Lower lobe of right lung (tissue), 2 donors: ENCODE measurements at regions not wholly inside any gene's neighbourhood (a gene's known extent, or its start where the extent isn't known, plus 50 kb on each side); places are given as distances from the start of the nearest gene placed in this dataset.

Source experiments
- ATAC-seq, 2 donors: fragments of 200-7000 bp; cut with Tn5 transposase; one replicate each; pipeline ENCODE4 v1.9.1; 2020 to 2022; ENCODE audit warnings: mild to moderate bottlenecking in 2 of 2, moderate library complexity in 2 of 2
- DNase-seq: peaks from one replicate; pipeline ENCODE4 v3.0.0-alpha.2; 2020
- H3K27ac ChIP-seq: fragments of 200-600 bp; one replicate; pipeline ENCODE4 v1.8.0; 2022
- H3K27me3 ChIP-seq: fragments of 200-600 bp; one replicate; pipeline ENCODE4 v1.8.0; 2022; ENCODE audit warnings: low read depth
- H3K36me3 ChIP-seq: fragments of 200-600 bp; one replicate; pipeline ENCODE4 v1.8.0; 2022; ENCODE audit warnings: mild to moderate bottlenecking
- H3K4me1 ChIP-seq: fragments of 200-600 bp; one replicate; pipeline ENCODE4 v1.8.0; 2022
- H3K4me3 ChIP-seq: fragments of 200-600 bp; one replicate; pipeline ENCODE4 v1.8.0; 2022; ENCODE audit warnings: mild to moderate bottlenecking
- H3K9me3 ChIP-seq: fragments of 200-600 bp; one replicate; pipeline ENCODE4 v1.8.0; 2022
- CTCF ChIP-seq: fragments of 200-600 bp; IDR thresholded peaks from one replicate; pipeline ENCODE4 v1.8.0; 2022; ENCODE audit warnings: antibody characterized with exemption, mild to moderate bottlenecking
- intact Hi-C: fragments of 100-400 bp; cut with DNase I; formaldehyde crosslinking; loops from one replicate; pipeline ENCODE4 v1.11.0; 2022
- donor health status: DM: no; HTN: yes; CAD: no; lungs with severe emphysema.

- DNase-seq (no peak), ATAC-seq (no peak)
- Histone ChIP-seq H3K4me1 (no peaks in the 10 kb centered on the region), H3K9me3 (no peaks in the 10 kb centered on the region), H3K4me3 (no peak overlapping the region), H3K27ac (no peak overlapping the region), H3K27me3 (no peaks in the 10 kb centered on the region), H3K36me3 (no peaks in the 10 kb centered on the region)
- intact Hi-C loops = no loop called here
- no peak for TF ChIP-seq CTCF
These were observed 154.9 kb upstream of the KRR1 start for GRCh38 chr12:75666126-75666938.

- no peak for TF ChIP-seq CTCF
- intact Hi-C loops = no loop called here
- DNase-seq (no peak), ATAC-seq (no peak)
- no peak overlapping the region for H3K27ac ChIP-seq
- no peaks in the 10 kb centered on the region for H3K27me3 ChIP-seq
- no peaks in the 10 kb centered on the region for H3K36me3 ChIP-seq
- H3K4me1 ChIP-seq = no peaks in the 10 kb centered on the region
- no peak overlapping the region for H3K4me3 ChIP-seq
- no peaks in the 10 kb centered on the region for H3K9me3 ChIP-seq
These were observed 153.8 kb upstream of the KRR1 start for GRCh38 chr12:75665216-75665615.

GRCh38 chr12:75662511-75663159 lies 151.2 kb upstream of the KRR1 start:
- Histone ChIP-seq H3K9me3 (no peaks in the 10 kb centered on the region), H3K27ac (no peak overlapping the region), H3K36me3 (no peaks in the 10 kb centered on the region), H3K4me3 (no peak overlapping the region), H3K27me3 (no peaks in the 10 kb centered on the region), H3K4me1 (no peaks in the 10 kb centered on the region)
- ATAC-seq (no peak), DNase-seq (no peak)
- TF ChIP-seq CTCF = no peak
- intact Hi-C loops = no loop called here

GRCh38 chr12:75661908-75662307 lies 150.5 kb upstream of the KRR1 start:
- no peak for ATAC-seq
- DNase-seq = no peak
- H3K36me3 ChIP-seq = no peaks in the 10 kb centered on the region
- TF ChIP-seq CTCF = no peak
- no peak overlapping the region for H3K27ac ChIP-seq
- H3K4me3 ChIP-seq = no peak overlapping the region
- intact Hi-C loops = no loop called here
- H3K4me1 ChIP-seq = no peaks in the 10 kb centered on the region
- no peaks in the 10 kb centered on the region for H3K9me3 ChIP-seq
- no peaks in the 10 kb centered on the region for H3K27me3 ChIP-seq

GRCh38 chr12:75660805-75661404 lies 149.5 kb upstream of the KRR1 start:
- H3K9me3 ChIP-seq = no peaks in the 10 kb centered on the region
- ATAC-seq (no peak), DNase-seq (no peak)
- no peak for TF ChIP-seq CTCF
- intact Hi-C loops = no loop called here
- H3K4me3 ChIP-seq = no peak overlapping the region
- no peaks in the 10 kb centered on the region for H3K27me3 ChIP-seq
- no peaks in the 10 kb centered on the region for H3K36me3 ChIP-seq
- H3K27ac ChIP-seq = no peak overlapping the region
- H3K4me1 ChIP-seq = no peaks in the 10 kb centered on the region
